EH (cell line): ENCODE measurements at regions not wholly inside any gene's neighbourhood (a gene's known extent, or its start where the extent isn't known, plus 50 kb on each side); places are given as distances from the start of the nearest gene placed in this dataset.

Source experiments
- DNase-seq: peaks from one replicate; pipeline ENCODE4 v3.0.0-alpha.2; 2015; ENCODE audit warnings: low read depth

DNA sequence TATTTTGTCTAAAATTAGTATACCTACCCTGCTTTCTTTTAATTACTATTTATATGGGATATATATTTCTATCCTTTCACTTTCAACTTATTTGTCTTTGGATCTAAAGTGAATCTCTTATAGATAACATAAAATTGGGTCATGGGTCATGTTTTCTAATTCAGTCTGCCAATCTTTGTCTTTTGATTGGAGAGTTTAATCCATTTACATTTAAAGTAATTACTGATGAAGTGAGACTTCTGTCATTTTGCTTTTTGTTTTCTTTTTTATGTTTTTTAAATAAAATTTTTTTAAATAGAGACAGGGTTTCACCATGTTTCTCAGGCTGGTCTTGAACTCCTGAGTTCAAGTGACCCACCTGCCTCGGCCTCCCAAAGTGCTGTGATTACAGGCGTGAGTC, 50.5 kb upstream of the PRDM1 start:
- no peak for DNase-seq

DNA sequence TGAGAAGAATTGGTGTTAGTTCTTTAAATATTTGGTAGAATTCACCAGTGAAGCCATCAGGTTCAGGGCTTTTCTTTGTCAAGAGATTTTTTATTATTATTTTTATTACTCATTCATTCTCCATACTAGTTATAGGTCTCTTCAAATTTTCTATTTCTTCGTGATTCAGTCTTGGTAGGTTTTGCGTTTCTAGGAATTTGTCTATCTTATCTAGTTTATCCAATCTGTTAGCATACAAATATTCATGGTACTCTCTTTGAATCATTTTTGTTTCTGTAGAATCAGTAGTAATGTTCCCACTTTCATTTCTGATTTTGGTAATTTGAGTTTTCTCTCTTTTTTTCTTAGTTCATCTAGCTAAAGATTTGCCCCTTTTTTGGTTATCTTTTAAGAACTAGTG, 52.3 kb upstream of the PRDM1 start:
- no peak for DNase-seq

- no peak for DNase-seq
Observed at GRCh38 chr6:106027758-106028157, 58.4 kb upstream of the PRDM1 start.

DNA sequence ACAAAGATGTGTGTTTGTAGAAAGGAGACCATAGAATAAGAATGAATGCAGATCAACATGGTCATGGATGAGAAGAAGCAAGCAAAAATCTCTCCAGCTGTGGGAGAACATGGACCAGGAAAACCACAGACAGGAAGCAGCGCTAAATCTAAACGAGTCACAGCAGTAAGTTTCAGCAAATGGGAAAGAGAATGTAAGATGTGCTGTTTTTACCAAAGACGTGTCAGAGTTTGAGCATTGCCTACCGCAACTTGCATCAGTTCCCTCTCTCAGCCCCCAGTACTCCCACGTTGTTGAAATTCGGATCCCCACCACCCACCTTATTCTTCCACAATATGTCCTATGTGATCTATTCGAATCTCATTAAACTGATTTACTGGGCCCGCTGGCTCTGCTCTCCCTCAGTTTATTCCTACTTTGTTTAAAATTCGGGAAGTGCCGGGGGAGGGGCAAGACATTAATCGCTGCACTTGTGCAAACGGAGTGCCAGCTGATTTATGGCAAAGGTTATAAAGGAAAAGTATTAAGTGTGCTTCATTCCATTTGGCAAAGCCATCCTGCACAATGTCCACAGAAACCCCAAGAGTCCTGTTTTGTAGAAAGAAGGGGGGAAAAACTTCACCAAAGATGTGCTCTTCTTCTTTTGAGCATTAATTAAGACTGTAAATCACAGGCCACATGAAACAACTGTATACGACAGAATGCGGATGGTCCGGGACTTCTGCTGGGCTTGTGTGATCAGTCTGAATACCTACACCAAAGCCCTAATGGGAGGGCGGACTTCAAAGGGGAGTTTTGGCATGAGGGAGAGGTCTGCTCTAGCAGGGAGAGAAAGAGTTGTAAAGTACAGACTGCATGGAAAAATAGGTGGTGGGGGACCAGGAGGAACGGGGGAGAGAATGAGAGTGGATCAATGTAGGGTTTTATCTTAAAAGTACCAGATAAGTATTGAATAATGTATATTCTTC, 59.1 kb upstream of the PRDM1 start:
- peak; percentile 76 for DNase-seq

DNA sequence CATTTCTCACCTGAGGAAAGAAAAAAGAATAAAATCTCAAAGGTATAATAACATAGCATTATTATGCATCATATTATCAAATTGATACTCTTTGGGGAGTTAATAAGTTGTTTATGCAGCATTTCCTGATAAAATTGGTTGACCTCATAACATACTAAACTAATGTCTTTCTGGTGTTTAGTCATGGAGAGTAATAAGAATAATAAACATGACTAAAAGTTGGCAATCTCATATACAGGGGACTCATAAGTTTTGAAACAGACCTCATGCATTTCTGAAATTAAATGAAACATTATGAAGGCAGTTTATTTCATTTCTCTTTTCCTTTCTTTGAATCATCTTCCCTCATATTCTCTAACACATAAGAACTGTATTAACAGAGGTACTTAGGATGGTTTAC, 60.5 kb upstream of the PRDM1 start:
- DNase-seq, result peak; percentile 55

DNA sequence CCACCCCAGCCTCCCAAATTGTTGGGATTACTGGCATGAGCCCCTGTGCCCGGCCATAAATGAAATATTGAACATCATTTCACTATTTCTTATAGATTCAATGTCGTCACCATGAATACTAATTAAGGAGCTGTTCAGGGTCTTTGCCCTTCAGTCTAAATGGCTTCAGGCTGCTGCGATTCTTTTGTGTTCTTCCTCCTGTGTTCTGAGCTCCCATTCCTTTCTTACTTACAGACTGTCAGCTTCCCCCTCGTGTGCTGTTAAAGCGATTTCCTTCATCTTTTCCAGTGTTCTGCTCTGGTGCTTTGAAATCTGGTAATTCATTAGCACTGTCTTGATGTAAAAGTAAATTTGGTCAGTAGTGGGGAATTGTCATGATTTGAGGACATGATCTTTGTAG, 63.3 kb upstream of the PRDM1 start:
- no peak for DNase-seq

- DNase-seq, result no peak
Observed at GRCh38 chr6:106017454-106017853, 68.7 kb upstream of the PRDM1 start.

- DNase-seq, result no peak
Observed at GRCh38 chr6:106014955-106015354, 71.2 kb upstream of the PRDM1 start.

- DNase-seq, result no peak
Observed at GRCh38 chr6:106011476-106011875, 74.7 kb upstream of the PRDM1 start.

DNA sequence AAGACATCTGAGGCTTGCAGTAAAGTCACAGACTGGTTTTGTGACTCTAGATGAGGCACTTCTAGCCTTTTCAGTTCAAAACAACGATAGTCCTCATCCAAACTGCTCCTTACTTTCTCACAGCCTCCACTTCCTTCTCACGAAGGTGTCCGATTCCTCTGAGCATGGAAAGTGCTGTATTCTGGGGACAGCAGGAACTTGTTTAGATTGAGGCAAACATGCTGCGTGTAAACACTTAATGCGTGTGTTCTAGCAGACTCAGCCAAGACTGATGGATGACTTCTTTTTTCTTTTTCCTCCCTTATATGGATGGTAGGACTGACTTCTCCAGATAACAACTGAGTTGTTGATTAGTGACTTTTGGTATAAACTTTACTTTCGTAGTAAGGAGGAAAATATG, 80.2 kb upstream of the PRDM1 start:
- peak; percentile 38 for DNase-seq

GRCh38 chr6:106005013-106005412, 81.1 kb upstream of the PRDM1 start:
- peak; percentile 44 for DNase-seq

- DNase-seq, result no peak
Observed at GRCh38 chr6:106003268-106003987, 82.7 kb upstream of the PRDM1 start.

DNA sequence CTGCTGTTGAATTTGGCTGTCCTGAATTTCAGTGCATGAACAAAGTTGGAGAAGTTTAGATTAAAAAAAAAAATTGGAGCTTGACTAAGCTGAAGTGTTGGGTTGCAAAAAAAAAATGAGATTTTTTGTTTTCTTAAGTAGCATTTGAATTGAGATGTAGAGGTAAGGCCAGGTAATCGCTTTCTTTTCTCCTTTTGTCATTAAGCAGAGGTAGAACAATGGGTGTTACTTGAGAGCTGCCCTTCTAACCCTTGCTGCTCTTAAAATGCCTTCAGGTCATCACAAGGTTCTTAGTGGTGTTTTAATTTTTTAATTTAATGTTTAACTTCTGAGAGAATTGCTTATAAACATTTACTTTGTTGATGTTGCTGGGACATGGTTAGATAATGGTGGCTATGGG, 84.1 kb upstream of the PRDM1 start:
- no peak for DNase-seq

DNA sequence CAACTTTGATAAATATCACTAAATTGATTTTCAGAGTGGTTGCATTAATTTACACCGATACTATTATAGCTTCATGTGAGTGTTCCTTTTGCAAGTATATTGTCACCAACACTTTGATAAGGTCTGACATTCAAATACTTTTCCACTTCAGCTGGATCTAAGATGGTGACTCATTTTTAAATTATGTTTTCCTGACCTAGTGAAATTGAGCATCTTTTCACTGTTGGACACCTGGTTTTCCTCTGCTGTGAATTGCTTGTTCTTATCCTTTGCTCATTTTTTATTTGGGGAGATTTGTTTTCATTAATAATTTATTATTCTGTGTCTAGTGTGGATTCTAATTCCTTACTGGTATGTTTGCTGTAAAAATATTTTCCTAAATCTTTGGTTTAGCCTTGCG, 85.2 kb upstream of the PRDM1 start:
- DNase-seq, result no peak

- peak; percentile 33 for DNase-seq
Observed at GRCh38 chr6:105997482-105997881, 88.7 kb upstream of the PRDM1 start.

- DNase-seq, result no peak
Observed at GRCh38 chr6:105995391-105995865, 90.7 kb upstream of the PRDM1 start.

- DNase-seq, result peak; percentile 86
Observed at GRCh38 chr6:105994591-105995390, 91.3 kb upstream of the PRDM1 start.

- DNase-seq, result peak; percentile 73
Observed at GRCh38 chr6:105994118-105994590, 92.0 kb upstream of the PRDM1 start.

GRCh38 chr6:105993341-105994117, 92.6 kb upstream of the PRDM1 start:
- peak; percentile 62 for DNase-seq

GRCh38 chr6:105992315-105992961, 93.7 kb upstream of the PRDM1 start:
- peak; percentile 80 for DNase-seq
